ES-I3 (cell line): ENCODE measurements at regions not wholly inside any gene's neighbourhood (a gene's known extent, or its start where the extent isn't known, plus 50 kb on each side); places are given as distances from the start of the nearest gene placed in this dataset.

Experiments used
- H3K36me3 ChIP-seq: 2 replicates; pipeline ENCODE4 v1.6.1; 2013; ENCODE audit warnings: mild to moderate bottlenecking, low read length, control low read depth, moderate library complexity; ENCODE audit not compliant: insufficient read depth
- H3K4me1 ChIP-seq: 2 replicates; pipeline ENCODE4 v1.6.1; 2013; ENCODE audit warnings: mild to moderate bottlenecking, control low read depth, low read length; ENCODE audit not compliant: insufficient read depth
- H3K9ac ChIP-seq: 2 replicates; pipeline ENCODE4 v1.6.1; 2013; ENCODE audit warnings: low read depth, mild to moderate bottlenecking, low read length, moderate library complexity
- H3K9me3 ChIP-seq: 2 replicates; pipeline ENCODE4 v1.6.1; 2013; ENCODE audit warnings: mild to moderate bottlenecking, low read length, moderate library complexity; ENCODE audit not compliant: control insufficient read depth, insufficient read depth

DNA sequence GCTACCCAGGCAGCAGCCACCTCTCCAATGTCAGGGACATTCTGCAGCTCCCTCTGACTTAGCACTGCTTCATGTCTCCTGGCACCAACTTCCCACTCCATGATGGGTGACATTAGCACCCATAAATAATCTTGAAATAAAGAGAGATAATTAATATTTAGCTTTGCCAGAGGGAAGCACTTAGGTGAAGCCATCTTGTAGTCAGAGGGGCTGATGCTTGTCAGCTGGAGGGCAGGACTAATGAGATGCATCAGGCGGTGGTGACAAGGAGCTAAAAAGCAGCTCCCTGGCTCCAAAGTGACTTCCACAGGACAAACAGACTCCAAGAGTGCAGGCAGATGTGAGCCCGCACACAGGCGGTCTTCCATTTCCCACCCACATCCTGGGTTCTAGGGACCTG lies 153.0 kb upstream of the ID2 start:
- peaks cover 6% of the 10 kb centered on the region for H3K4me1 ChIP-seq
- H3K9me3 ChIP-seq, result peaks cover 11% of the 10 kb centered on the region; the same call in 1 of the 2 replicates
- H3K36me3 ChIP-seq, result no peaks in the 10 kb centered on the region
- H3K9ac ChIP-seq, result no peak overlapping the region

DNA sequence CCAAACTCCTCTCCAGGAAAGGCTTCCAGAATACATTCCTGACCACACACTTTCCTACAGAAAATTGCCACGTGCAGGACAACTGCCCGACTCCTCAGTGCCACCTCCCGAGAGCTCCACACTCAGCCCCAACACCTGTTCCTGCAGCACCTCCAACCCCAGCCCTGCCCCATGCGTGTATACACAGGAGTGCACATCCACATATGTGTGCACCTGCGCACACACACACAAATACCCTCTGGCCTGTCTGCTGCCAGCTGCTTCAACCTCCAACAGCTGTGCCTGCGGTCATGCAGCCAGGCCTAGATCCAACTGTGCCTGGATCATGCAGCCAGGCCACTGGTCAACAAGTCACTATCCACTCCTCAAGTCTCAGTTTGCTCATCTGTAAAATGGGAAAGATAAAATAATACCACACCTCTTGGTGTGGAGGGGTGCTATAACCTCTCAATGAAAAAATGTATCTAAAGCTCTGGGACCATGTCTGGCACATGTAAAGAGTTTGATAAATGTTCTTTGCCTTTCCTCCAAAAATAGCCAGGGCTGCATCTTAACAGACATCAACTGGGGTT lies 152.1 kb upstream of the ID2 start:
- H3K9ac ChIP-seq, result no peak overlapping the region
- peaks cover 11% of the 10 kb centered on the region; the same call in 1 of the 2 replicates for H3K9me3 ChIP-seq
- peaks cover 6% of the 10 kb centered on the region for H3K4me1 ChIP-seq

DNA sequence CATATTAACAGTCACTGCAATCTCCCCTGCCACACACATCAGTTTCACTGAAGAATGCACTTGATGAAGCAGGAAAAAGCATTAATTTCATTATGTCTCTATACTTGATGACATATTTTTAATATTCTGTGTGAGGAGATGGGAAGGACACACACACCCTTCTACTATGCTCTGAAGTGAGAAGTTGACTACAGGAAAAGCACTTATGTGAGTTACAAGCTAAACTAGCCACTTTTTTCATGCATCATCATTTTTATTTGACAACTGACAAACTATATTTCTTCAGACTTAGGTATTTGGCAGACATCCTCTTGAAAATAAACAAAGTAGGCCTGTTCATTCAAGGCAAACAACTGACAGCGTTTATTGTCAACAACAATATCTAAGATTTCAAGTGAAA lies 150.4 kb upstream of the ID2 start:
- H3K9me3 ChIP-seq, result peaks cover 11% of the 10 kb centered on the region; the same call in 1 of the 2 replicates
- peaks cover 4% of the 10 kb centered on the region; the same call in 1 of the 2 replicates for H3K4me1 ChIP-seq
- H3K9ac ChIP-seq, result no peak overlapping the region
- no peaks in the 10 kb centered on the region for H3K36me3 ChIP-seq

More for the DNA sequence above, 152.1 kb upstream of the ID2 start:
- no peaks in the 10 kb centered on the region for H3K36me3 ChIP-seq

DNA sequence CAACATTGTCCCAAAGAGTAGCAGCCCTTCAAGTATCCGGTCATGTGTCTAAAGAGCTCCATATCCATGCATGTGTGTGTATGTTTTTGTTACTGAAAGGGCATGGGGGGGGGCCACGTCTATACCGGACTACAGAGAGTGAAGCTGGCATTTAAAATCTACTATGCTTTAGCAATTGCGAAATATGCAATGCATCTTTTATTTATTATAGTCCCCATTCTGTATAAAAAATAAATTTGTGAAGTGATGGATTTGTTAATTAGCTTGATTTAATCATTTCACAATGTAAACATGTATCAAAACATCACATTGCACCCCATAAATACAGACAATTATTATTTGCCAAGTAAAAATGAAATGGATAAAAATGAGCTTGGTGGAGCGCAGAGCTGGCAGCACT lies 149.4 kb upstream of the ID2 start:
- peaks cover 11% of the 10 kb centered on the region; the same call in 1 of the 2 replicates for H3K9me3 ChIP-seq
- no peaks in the 10 kb centered on the region for H3K36me3 ChIP-seq
- H3K9ac ChIP-seq, result no peak overlapping the region
- peaks cover 4% of the 10 kb centered on the region; the same call in 1 of the 2 replicates for H3K4me1 ChIP-seq

DNA sequence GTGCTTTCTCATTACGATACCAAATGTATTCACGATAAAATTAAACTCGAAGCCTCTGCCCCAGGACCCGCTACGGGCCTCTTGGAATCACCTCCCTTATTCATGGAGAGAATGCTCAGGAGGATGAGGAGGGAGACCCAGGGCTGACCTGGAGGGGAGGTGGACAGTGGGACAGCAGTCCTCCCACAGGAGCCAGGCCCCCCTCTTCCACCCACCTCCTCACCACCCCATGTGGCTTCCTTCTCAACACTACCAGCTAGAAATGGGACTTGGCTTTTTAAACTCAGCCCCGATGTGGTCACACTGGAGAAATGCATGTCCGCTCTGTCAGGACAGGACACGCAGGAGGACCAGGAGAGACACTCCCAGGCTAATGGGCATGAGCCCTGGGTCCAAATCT lies 147.9 kb upstream of the ID2 start:
- Histone ChIP-seq H3K36me3 (no peaks in the 10 kb centered on the region), H3K9ac (no peak overlapping the region), H3K9me3 (peaks cover 11% of the 10 kb centered on the region; the same call in 1 of the 2 replicates), H3K4me1 (peaks cover 4% of the 10 kb centered on the region; the same call in 1 of the 2 replicates)

DNA sequence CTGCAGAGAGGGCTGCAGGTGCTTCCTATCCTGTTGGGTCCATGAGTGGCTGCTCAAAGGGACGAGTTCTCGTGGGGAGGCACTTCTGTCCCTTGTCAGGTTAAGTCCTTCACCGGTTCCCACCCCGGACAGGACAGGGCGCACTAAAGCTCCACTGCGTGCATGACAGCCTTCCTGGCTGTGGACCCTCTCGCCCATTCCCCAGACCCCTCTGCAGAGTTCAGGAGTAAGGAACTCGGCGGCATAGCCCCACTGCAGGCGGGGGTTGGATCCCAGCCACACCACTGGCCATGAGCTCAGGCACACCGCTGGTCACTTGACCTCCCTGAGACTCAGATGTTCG lies 147.5 kb upstream of the ID2 start:
- peaks cover 4% of the 10 kb centered on the region; the same call in 1 of the 2 replicates for H3K4me1 ChIP-seq
- no peak overlapping the region for H3K9ac ChIP-seq
- peaks cover 11% of the 10 kb centered on the region; the same call in 1 of the 2 replicates for H3K9me3 ChIP-seq

DNA sequence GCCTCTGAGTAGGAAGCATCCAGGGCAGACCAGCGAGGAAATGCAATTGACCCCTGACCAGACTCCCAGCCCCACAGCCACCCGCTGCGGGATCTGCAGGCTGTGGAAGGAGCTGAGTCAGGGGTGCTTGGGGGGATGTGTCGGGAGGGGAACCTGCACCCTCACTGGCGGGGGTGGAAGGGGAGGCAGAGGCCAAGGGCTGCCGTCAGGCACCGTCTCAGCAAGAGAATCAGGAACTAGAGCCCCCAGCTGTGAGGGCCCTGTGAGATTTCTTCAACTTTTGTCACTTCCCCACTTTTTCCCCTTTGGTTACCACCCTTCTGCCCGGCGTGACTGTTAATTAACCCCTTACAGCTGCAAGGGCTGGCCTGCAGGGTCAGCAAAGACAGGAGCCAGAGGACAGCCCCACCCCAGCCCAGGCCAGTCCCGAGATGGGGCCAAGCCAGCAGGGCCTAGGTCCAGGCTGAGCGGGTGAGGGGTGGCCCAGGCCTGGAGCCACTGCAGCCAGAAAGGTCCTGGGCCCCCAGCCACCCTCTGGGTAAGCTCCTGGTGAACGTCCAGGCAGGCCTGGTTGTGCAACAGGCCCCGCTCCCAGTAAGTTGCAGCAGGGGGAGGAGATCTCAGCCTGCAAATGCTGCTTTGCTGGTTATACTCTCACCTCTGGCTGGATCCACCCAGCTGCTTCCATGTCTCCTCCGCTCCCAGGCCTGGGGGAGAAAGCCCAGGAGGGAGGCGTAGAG lies 147.0 kb upstream of the ID2 start:
- Histone ChIP-seq H3K4me1 (peaks cover 4% of the 10 kb centered on the region; the same call in 1 of the 2 replicates), H3K9ac (no peak overlapping the region), H3K9me3 (peaks cover 11% of the 10 kb centered on the region; the same call in 1 of the 2 replicates), H3K36me3 (no peaks in the 10 kb centered on the region)

More for the DNA sequence above, 147.5 kb upstream of the ID2 start:
- no peaks in the 10 kb centered on the region for H3K36me3 ChIP-seq

DNA sequence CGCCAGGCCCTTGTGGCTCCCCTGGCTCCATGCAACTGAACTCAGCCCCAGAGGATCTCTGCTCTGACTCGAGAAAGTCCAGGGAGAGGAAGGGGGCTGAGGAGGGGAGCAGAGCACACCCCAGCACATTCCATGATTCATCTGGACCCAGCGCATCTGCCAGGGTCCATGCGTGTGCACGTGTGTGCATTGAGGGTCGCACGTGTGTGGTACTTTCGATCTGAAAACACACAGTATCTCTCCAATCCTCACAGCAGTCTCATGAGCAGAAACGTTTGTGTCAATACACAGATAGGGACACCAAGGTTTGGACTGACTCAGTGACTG lies 146.4 kb upstream of the ID2 start:
- H3K9me3 ChIP-seq, result peaks cover 11% of the 10 kb centered on the region; the same call in 1 of the 2 replicates
- no peaks in the 10 kb centered on the region for H3K36me3 ChIP-seq
- H3K9ac ChIP-seq, result no peak overlapping the region
- peaks cover 4% of the 10 kb centered on the region; the same call in 1 of the 2 replicates for H3K4me1 ChIP-seq

DNA sequence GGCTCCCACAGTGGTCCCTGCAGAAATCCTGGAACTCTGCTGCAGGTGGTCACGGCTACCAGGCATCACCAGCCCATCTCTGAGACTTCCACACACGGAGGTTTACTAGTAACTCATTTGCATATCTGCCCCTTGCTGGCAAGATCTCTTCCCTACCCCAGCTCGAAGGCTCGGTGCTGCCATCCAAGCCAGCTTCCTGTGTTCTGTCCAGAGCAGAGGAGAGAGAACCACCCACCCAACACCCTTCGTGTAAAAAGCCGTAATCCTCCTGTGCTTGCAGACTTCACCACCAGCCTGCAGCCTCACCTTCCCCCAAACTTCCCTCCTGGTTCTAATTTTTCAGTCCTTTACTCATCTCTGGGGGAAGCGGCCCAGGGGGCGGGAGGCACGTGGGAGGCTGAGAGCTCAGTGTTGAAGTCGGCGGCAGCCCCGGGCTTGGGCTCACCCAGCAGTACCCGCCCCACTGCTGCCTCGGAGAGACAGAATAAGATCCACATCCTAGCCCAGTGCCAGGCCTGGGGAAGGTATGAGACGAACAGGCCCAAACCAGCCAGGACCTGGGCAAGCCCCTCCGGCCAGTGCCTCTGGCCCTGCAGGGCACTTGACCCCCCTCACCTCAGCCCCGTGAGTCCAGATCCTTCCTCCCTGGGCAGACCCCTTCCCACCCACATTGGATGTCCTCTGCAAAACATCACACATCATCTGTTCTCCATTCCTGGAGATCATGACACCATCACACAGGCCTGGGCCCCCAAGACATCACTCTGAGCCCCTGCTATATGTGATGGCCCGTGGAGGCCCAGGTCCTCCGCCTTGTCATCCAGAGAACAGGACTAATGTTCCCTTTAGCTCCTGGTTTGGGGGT lies 145.8 kb upstream of the ID2 start:
- Histone ChIP-seq H3K36me3 (no peaks in the 10 kb centered on the region), H3K9ac (no peak overlapping the region), H3K9me3 (peaks cover 11% of the 10 kb centered on the region; the same call in 1 of the 2 replicates), H3K4me1 (peaks cover 4% of the 10 kb centered on the region; the same call in 1 of the 2 replicates)

DNA sequence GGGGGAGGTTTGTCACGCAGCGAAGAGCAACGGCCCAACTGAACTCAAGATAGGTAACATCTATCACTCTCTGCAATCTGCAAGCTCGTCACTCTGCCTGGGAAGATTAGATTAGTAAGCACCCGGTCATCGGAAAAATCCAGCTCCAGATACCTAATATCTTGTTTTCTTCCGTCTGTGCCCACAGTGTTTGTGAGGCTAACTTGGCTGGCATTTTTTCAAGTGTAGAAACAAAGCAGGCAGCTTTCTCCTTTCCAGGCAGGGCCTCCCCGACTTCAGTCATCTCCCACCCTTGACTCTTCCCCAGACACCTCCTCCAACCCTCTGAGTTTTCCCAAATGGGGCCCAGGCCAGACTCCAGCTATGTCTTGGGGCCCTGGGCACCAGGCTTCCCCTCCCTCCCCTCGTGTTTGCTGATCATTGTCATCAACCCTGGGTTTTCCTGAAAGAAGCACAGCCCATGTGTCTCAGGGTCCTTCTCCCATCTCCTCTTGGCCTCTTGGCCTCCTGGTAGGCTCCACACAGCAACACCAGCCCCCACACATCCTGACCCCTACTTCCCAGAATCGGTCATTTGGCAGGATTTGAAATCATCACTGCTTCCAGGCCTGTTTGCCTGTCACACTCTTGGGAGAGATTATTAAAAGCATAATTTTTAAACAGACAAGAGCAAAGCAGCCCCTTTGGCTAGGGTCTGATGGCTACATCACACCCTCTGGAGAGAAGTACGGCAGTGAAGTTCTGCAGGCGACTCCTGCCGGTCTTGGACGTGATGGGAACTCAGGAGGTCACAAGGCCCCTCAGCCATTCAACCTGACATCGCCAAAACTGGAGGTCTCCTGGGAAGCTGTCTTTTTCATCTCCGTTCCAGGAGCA lies 144.9 kb upstream of the ID2 start:
- peaks cover 3% of the 10 kb centered on the region; the same call in 1 of the 2 replicates for H3K9me3 ChIP-seq
- no peaks in the 10 kb centered on the region for H3K36me3 ChIP-seq
- H3K9ac ChIP-seq, result no peak overlapping the region
- H3K4me1 ChIP-seq, result peaks cover 4% of the 10 kb centered on the region; the same call in 1 of the 2 replicates

DNA sequence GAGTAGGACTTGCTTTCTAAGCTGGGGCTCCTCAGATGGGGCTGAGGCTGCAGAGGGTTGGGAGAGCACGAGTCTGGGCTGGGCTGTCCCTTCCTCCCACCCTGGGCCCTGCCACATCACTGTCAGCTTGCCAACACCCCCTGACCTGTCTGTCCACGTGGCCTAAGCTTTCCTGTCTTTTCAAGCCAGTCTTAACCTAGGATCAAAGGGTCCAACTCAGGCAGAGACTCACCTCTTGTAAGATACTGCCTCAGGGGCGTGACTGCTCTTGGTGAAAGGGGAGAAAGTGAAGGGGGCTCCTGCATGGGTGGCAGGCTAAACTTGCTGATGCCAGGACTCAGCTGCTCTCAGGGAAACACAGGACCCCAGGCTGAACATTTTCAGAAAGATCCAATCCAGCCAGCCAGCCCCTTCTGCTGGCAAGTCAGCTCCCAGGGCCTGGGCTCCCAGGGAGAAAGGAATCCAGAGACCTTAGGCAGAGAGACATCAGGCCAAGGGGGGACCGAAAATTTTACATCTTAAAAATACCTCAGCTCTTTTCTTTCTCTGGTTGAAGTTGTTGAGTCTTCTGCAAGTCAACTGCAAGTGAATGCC lies 144.2 kb upstream of the ID2 start:
- no peak overlapping the region for H3K9ac ChIP-seq
- H3K4me1 ChIP-seq, result peaks cover 4% of the 10 kb centered on the region; the same call in 1 of the 2 replicates
- H3K9me3 ChIP-seq, result no peaks in the 10 kb centered on the region
- H3K36me3 ChIP-seq, result no peaks in the 10 kb centered on the region

DNA sequence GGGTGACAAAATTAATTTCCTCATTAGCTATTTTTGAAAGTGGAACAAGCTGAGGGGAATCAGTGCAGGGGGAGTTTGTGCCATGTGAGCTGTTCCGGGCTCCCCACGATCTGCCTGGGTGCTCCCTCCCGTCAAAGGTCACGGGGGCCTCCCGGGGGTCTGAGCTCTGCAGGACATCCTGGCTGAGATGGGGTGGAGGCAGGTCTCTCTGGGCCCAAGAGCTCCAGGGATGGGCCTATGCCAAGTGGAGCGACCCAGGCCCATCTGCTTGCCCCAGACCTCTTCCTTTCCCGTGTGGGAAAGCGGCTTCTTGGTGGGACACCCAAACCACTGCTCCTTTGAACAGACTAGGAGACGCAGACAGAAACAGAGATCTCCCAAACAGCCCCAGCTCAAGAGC lies 143.3 kb upstream of the ID2 start:
- H3K4me1 ChIP-seq, result peaks cover 4% of the 10 kb centered on the region; the same call in 1 of the 2 replicates
- H3K9me3 ChIP-seq, result no peaks in the 10 kb centered on the region
- no peak overlapping the region for H3K9ac ChIP-seq
- H3K36me3 ChIP-seq, result no peaks in the 10 kb centered on the region

DNA sequence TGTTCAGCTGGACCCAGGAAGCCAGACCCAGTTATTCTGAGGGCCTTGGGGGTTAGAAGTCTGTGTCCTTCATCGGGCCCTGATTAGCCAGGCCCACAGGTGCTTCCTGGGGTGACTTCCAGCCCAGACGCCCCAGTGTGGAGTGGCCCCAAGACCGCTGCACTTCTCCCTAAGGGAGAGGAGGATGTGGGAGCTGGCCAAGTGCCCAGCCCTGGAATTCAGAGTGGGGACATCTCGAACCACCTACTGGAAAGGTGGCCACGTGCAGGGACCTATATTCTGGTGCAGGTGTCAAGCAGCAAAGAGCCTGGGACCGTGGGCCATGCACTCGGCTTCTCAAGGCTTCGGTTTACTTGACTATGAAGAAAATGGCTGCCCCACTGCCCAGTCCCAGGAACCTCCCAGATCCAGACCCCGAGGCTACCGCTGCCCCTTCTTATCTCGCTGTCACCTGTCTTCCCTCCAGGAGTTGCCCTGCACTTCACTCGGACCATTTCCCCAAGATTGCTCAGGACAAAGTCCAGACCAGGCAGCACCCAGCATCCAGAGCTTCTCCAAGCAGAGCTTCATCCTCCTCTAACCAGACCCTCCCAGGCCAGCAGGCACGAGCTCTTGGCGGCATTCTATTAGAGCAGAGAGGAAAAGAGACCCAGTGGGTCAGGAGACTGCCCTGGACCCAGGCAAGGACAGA lies 142.8 kb upstream of the ID2 start:
- Histone ChIP-seq H3K9ac (no peak overlapping the region), H3K4me1 (peaks cover 4% of the 10 kb centered on the region; the same call in 1 of the 2 replicates)

More for the DNA sequence above, 142.8 kb upstream of the ID2 start:
- H3K36me3 ChIP-seq, result no peaks in the 10 kb centered on the region
- H3K9me3 ChIP-seq, result no peaks in the 10 kb centered on the region
